Loucy (cell line): ENCODE measurements at regions not wholly inside any gene's neighbourhood (a gene's known extent, or its start where the extent isn't known, plus 50 kb on each side); places are given as distances from the start of the nearest gene placed in this dataset.

Experiments
- H2AFZ ChIP-seq: fragments of 200-600 bp; sonication (generic); 2 replicates; pipeline ENCODE4 v1.6.0; 2016; ENCODE audit warnings: antibody characterized with exemption, mild to moderate bottlenecking, low read length, moderate library complexity
- H3F3A ChIP-seq: fragments of 200-600 bp; 2 replicates; pipeline ENCODE4 v1.6.0; 2016; ENCODE audit warnings: antibody characterized with exemption, low read depth, mild to moderate bottlenecking
- H3K27me3 ChIP-seq: fragments of 200-600 bp; sonication (generic); 2 replicates; pipeline ENCODE4 v1.6.1; 2014; ENCODE audit warnings: low read length, mild to moderate bottlenecking; ENCODE audit not compliant: insufficient read depth, poor library complexity, severe bottlenecking
- H3K36me3 ChIP-seq: fragments of 200-600 bp; sonication (generic); 2 replicates; pipeline ENCODE4 v1.6.1; 2016; ENCODE audit warnings: low read length; ENCODE audit not compliant: insufficient read depth
- H3K4me1 ChIP-seq: fragments of 200-600 bp; sonication (generic); 2 replicates; pipeline ENCODE4 v1.5.1; 2014; ENCODE audit warnings: low read length, mild to moderate bottlenecking; ENCODE audit not compliant: insufficient read depth, poor library complexity, severe bottlenecking
- H3K4me2 ChIP-seq: fragments of 200-600 bp; sonication (generic); 2 replicates; pipeline ENCODE4 v1.6.0; 2014; ENCODE audit warnings: antibody characterized with exemption, low read length, low read depth, mild to moderate bottlenecking; ENCODE audit not compliant: poor library complexity, severe bottlenecking
- H3K4me3 ChIP-seq: fragments of 200-600 bp; sonication (generic); 2 replicates; pipeline ENCODE4 v1.5.1; 2014; ENCODE audit warnings: low read length, mild to moderate bottlenecking, mixed read lengths; ENCODE audit not compliant: poor library complexity, severe bottlenecking
- H3K79me2 ChIP-seq: fragments of 200-600 bp; sonication (generic); 2 replicates; pipeline ENCODE4 v1.6.1; 2014; ENCODE audit warnings: low read length; ENCODE audit not compliant: insufficient read depth
- H3K9ac ChIP-seq: fragments of 200-600 bp; sonication (generic); 2 replicates; pipeline ENCODE4 v1.6.0; 2014; ENCODE audit warnings: mild to moderate bottlenecking, low read depth, low read length, moderate library complexity; ENCODE audit not compliant: poor library complexity, severe bottlenecking
- H3K9me2 ChIP-seq: fragments of 200-600 bp; sonication (generic); replicated peaks from 2 replicates; pipeline ENCODE4 v1.6.1; 2016; ENCODE audit warnings: low read depth, low read length, mixed read lengths
- H3K9me3 ChIP-seq: fragments of 200-600 bp; sonication (generic); 2 replicates; pipeline ENCODE4 v1.6.1; 2014; ENCODE audit warnings: mild to moderate bottlenecking, antibody characterized with exemption, low read length, low read depth; ENCODE audit not compliant: insufficient read depth
- H4K20me1 ChIP-seq: fragments of 200-600 bp; sonication (generic); 2 replicates; pipeline ENCODE4 v1.6.0; 2014; ENCODE audit warnings: antibody characterized with exemption, low read length, mild to moderate bottlenecking; ENCODE audit not compliant: insufficient read depth, poor library complexity, severe bottlenecking
- CTCF ChIP-seq: fragments of 200-600 bp; sonication (generic); conservative IDR thresholded peaks from 2 replicates; pipeline ENCODE4 v1.5.1; 2014; ENCODE audit warnings: mild to moderate bottlenecking, antibody characterized with exemption, low read length
- EZH2phosphoT487 ChIP-seq: fragments of 200-600 bp; IDR thresholded peaks from 2 replicates; pipeline ENCODE4 v1.6.1; 2018; ENCODE audit warnings: antibody characterized with exemption, mild to moderate bottlenecking, moderate library complexity, borderline replicate concordance

DNA sequence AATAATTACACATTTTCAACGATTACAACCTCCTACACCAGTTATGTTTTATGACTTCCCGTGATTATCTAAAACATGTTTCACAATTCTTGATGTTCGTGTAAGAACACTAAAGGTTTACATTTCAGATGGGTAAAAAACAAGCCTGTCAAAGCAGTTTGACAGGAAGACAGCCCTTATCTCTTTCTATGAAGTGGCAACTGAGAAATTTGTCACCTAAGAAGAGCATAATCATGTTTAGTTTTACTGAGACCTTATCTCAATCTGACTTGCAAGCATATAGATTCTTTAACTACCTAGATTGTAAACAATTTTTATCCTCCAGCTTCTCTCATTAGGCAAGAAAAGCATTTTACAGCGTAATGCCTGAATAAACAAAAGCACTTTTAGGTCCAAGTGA is 218.4 kb upstream of the ZBED5 start:
- Histone ChIP-seq H3K4me1 (peaks cover 8% of the 10 kb centered on the region), H3F3A (no peaks in the 10 kb centered on the region), H3K9ac (no peak overlapping the region), H3K79me2 (no peaks in the 10 kb centered on the region), H3K4me2 (peak overlapping the region; percentile 34), H3K4me3 (no peak overlapping the region), H3K9me3 (no peaks in the 10 kb centered on the region), H4K20me1 (no peaks in the 10 kb centered on the region), H3K9me2 (no peaks in the 10 kb centered on the region), H3K36me3 (no peaks in the 10 kb centered on the region), H2AFZ (no peak overlapping the region), H3K27me3 (no peaks in the 10 kb centered on the region)
- TF ChIP-seq CTCF (no peak), EZH2phosphoT487 (no peak)

DNA sequence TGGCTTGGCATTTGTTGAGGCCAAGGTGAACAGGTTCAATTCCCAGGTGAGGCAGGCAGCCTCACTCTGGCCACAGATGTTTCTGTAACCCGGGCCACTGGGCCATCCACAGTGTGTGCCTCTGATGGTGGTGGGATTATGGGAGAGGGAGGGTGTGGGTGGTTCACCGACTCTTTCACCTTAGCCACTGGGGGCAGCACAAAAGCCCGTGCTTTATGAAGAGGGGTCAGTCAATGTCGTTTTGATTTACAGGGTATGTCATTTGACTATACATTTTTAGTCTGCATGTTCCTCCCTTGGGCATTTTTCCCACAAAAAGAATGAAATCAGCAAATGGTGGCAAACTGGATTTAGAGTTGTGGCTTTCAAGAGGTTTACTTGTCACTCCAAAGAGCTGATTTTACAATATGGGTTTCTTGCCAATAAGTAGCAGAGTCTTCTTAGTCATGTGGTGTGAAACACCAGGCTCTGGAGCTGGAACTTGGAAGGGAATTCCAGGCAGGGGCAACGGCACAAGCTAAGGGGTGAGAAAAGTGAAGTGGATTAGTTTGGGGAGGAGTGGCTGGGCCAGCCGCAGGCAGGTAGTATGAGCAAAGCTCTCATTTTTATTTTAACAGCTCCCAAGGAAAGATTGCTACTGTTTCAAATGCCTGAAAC is 217.8 kb upstream of the ZBED5 start:
- Histone ChIP-seq H3K4me3 (no peak overlapping the region), H3K79me2 (no peaks in the 10 kb centered on the region), H3K27me3 (no peaks in the 10 kb centered on the region), H3K36me3 (no peaks in the 10 kb centered on the region), H3K9me2 (no peaks in the 10 kb centered on the region), H3F3A (no peaks in the 10 kb centered on the region), H3K9ac (no peak overlapping the region), H3K4me1 (peaks cover 8% of the 10 kb centered on the region), H4K20me1 (no peaks in the 10 kb centered on the region), H3K9me3 (no peaks in the 10 kb centered on the region), H2AFZ (no peak overlapping the region), H3K4me2 (peak overlapping the region; percentile 34)
- TF ChIP-seq EZH2phosphoT487 (no peak), CTCF (peak; percentile 49)

- Histone ChIP-seq H3K9me3 (no peaks in the 10 kb centered on the region), H4K20me1 (no peaks in the 10 kb centered on the region), H3K9me2 (no peaks in the 10 kb centered on the region), H3K36me3 (no peaks in the 10 kb centered on the region), H2AFZ (no peak overlapping the region), H3K4me1 (peaks cover 8% of the 10 kb centered on the region), H3K4me3 (no peak overlapping the region), H3K79me2 (no peaks in the 10 kb centered on the region), H3F3A (no peaks in the 10 kb centered on the region), H3K4me2 (no peak overlapping the region), H3K27me3 (no peaks in the 10 kb centered on the region), H3K9ac (no peak overlapping the region)
- no peak for TF ChIP-seq CTCF
- TF ChIP-seq EZH2phosphoT487 = no peak
These were observed 217.0 kb upstream of the ZBED5 start for GRCh38 chr11:11074686-11075335.
